Smooth muscle cell (in vitro differentiated cells): ENCODE measurements at regions not wholly inside any gene's neighbourhood (a gene's known extent, or its start where the extent isn't known, plus 50 kb on each side); places are given as distances from the start of the nearest gene placed in this dataset.
A peak's percentile ranks its signal among the peaks of the same experiment; 100 is the strongest.
"Not testable (repeated sequence)": the region's sequence is repeated elsewhere in the genome, so short reads cannot be mapped to it uniquely, and the experiment has no call there.

Experiments
- DNase-seq: peaks from one replicate; lab custom pipeline; 2025; ENCODE audit not compliant: unreplicated experiment; lab: John Stamatoyannopoulos, UW
- H2AFZ ChIP-seq: fragments of 200-600 bp; sonication (generic); 2 replicates; pipeline ENCODE4 v1.6.0; 2016; ENCODE audit warnings: antibody characterized with exemption, low read depth, mild to moderate bottlenecking
- H3F3A ChIP-seq: fragments of 200-600 bp; sonication (generic); 2 replicates; pipeline ENCODE4 v1.6.0; 2017; ENCODE audit warnings: antibody characterized with exemption, low read depth
- H3K27ac ChIP-seq: fragments of 200-600 bp; sonication (generic); 2 replicates; pipeline ENCODE4 v1.5.1; 2016; ENCODE audit warnings: low read depth, mild to moderate bottlenecking
- H3K27me3 ChIP-seq: fragments of 200-600 bp; sonication (generic); 2 replicates; pipeline ENCODE4 v1.6.1; 2016; ENCODE audit warnings: low read depth, mild to moderate bottlenecking
- H3K36me3 ChIP-seq: fragments of 200-600 bp; sonication (generic); 2 replicates; pipeline ENCODE4 v1.5.1; 2016; ENCODE audit warnings: low read depth
- H3K4me1 ChIP-seq: fragments of 200-600 bp; sonication (generic); 2 replicates; pipeline ENCODE4 v1.5.1; 2016; ENCODE audit warnings: low read depth
- H3K4me2 ChIP-seq: fragments of 200-600 bp; sonication (generic); 2 replicates; pipeline ENCODE4 v1.6.0; 2016; ENCODE audit warnings: mild to moderate bottlenecking
- H3K4me3 ChIP-seq: fragments of 200-600 bp; sonication (generic); 2 replicates; pipeline ENCODE4 v1.5.1; 2016; ENCODE audit warnings: mild to moderate bottlenecking
- H3K79me2 ChIP-seq: fragments of 200-600 bp; sonication (generic); 2 replicates; pipeline ENCODE4 v1.6.0; 2016; ENCODE audit warnings: low read depth, mild to moderate bottlenecking
- H3K9ac ChIP-seq: fragments of 200-600 bp; sonication (generic); 2 replicates; pipeline ENCODE4 v1.6.0; 2016; ENCODE audit warnings: low read depth
- H3K9me3 ChIP-seq: fragments of 200-600 bp; sonication (generic); replicated peaks from 2 replicates; pipeline ENCODE4 v1.5.1; 2016; ENCODE audit warnings: low read depth
- H4K20me1 ChIP-seq: fragments of 200-600 bp; sonication (generic); 2 replicates; pipeline ENCODE4 v1.6.0; 2016; ENCODE audit warnings: low read depth
- WGBS: methylation state at CpG from one replicate; pipeline ENCODE4 v1.1.7; 2016; ENCODE audit warnings: low lambda C conversion rate; 5-methylcytosine and 5-hydroxymethylcytosine counted together
- TF ChIP-seq, protein P1 (sequence below): fragments of 200-600 bp; sonication (generic); IDR thresholded peaks from 2 replicates; pipeline ENCODE4 v1.5.1; 2017; ENCODE audit warnings: borderline replicate concordance, mild to moderate bottlenecking, antibody characterized with exemption; ENCODE audit not compliant: insufficient read depth, poor library complexity, severe bottlenecking

DNA sequence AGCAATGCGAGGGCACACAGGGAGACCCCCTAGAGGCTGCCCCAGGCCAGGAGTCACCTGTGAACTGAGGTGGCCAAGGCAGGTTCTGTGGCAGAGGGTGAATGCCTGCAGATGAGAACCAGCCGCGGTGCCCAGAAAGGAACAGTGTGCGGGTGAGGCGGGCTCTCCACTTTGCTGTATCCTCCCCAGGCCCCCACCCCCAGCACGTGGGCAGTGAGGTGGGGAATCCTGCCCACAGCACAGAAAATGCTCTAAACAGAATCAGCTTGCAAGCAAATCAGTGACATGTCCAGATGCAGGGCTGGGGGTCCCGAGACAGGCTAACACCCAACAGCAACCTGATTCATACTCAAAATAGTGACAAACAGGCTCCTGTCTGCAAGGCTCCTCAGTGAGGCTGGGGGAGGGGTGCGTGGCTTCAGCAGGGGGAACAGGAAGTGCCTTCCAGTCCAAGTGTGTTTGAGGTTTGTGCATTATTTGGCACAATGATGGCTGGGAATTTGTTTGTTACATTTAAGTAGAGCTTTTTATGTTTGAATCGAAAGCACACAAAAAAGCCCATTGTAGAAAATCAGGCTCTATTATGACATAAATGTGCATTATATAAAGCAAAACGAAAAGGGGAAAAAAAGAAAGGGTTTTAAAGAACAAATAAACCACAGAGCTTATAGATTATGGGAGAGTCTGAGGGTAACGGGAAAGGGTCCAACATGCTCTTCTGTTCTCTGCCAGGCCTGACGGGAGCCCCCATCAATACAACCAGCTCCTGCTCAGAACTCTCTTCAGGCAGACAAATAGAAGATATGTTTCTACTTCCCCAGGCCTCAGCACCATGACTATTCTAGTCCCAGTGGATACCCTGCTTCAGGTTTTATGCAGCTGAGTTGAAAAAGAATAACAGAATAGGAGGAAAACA is 201.3 kb downstream of the HSD17B3 start:
- 79% methylated on average over 12 of the region's 12 CpGs for WGBS
- Histone ChIP-seq H3K9ac (no peak overlapping the region), H2AFZ (peak overlapping the region; percentile 10), H3K27me3 (no peaks in the 10 kb centered on the region), H3K27ac (no peak overlapping the region), H3K9me3 (peaks cover 4% of the 10 kb centered on the region), H3K4me1 (no peaks in the 10 kb centered on the region), H3K79me2 (no peaks in the 10 kb centered on the region), H3K4me3 (no peak overlapping the region), H3F3A (no peaks in the 10 kb centered on the region), H3K4me2 (no peak overlapping the region), H3K36me3 (peaks cover 4% of the 10 kb centered on the region), H4K20me1 (no peaks in the 10 kb centered on the region)
- DNase-seq = no peak
- TF ChIP-seq, protein P1, sequence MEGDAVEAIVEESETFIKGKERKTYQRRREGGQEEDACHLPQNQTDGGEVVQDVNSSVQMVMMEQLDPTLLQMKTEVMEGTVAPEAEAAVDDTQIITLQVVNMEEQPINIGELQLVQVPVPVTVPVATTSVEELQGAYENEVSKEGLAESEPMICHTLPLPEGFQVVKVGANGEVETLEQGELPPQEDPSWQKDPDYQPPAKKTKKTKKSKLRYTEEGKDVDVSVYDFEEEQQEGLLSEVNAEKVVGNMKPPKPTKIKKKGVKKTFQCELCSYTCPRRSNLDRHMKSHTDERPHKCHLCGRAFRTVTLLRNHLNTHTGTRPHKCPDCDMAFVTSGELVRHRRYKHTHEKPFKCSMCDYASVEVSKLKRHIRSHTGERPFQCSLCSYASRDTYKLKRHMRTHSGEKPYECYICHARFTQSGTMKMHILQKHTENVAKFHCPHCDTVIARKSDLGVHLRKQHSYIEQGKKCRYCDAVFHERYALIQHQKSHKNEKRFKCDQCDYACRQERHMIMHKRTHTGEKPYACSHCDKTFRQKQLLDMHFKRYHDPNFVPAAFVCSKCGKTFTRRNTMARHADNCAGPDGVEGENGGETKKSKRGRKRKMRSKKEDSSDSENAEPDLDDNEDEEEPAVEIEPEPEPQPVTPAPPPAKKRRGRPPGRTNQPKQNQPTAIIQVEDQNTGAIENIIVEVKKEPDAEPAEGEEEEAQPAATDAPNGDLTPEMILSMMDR = no peak

DNA sequence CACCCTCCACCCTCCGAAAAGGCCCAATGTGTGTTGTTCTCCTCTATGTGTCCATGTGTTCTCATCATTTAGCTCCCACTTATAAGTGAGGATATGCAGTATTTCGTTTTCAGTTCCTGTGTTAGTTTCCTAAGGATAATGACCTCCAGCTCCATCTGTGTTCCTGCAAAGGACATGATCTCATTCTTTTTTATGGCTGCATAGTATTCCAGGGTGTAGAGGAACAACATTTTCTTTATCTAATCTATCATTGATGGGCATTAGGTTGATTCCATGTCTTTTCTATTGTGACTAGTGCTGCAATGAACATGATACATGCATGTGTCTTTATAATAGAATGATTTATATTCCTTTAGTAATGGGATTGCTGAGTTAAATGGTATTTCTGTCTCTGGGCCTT is 211.3 kb downstream of the HSD17B3 start:
- H3K4me2 ChIP-seq, H3K4me3 ChIP-seq, H2AFZ ChIP-seq, H3K27ac ChIP-seq, DNase-seq, H3K79me2 ChIP-seq, H4K20me1 ChIP-seq, H3K9ac ChIP-seq, H3K9me3 ChIP-seq, H3K4me1 ChIP-seq, H3K36me3 ChIP-seq, H3F3A ChIP-seq: not testable (repeated sequence)
- H3K27me3 ChIP-seq = peaks cover 19% of the 10 kb centered on the region
- 82% methylated on average over 2 of the region's 2 CpGs for WGBS

DNA sequence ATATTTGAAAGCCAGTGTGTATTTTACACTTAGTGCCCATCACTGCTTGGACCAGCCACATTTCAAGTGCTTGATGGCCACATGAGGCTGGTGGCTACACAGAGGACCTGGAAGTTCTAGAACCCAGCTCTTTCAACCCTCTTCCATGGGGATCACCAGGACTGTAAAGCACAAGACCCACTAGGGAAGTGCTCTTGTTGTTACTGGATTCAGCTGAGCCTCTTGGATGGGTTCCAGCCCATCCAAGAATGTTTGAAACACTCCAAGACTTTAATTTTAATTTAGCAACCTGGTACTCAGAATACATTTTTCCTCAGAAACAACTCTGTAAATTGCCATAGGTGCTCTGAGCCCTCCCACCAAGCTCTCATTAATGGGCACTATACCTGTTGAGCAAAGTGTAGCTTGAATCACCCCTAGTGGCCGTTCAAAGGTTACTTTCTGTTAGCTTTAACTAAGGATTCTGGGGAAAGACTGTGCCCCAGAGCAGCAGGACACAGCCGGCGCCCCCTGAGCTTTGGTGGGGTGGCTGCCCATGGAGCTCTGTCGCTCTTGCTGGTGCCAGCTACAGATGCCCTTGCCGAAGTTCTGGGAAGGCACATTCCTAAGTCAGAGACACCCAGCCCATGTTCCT is 212.4 kb downstream of the HSD17B3 start:
- Histone ChIP-seq H3K27ac (no peak overlapping the region), H4K20me1 (no peaks in the 10 kb centered on the region), H3K4me3 (no peak overlapping the region), H3K9me3 (no peaks in the 10 kb centered on the region), H2AFZ (no peak overlapping the region), H3K9ac (no peak overlapping the region), H3K79me2 (no peaks in the 10 kb centered on the region), H3K27me3 (peaks cover 19% of the 10 kb centered on the region), H3F3A (no peaks in the 10 kb centered on the region), H3K36me3 (no peaks in the 10 kb centered on the region), H3K4me1 (no peaks in the 10 kb centered on the region), H3K4me2 (no peak overlapping the region)
- DNase-seq = no peak
- TF ChIP-seq, protein P1 = no peak
- 94% methylated on average over 5 of the region's 5 CpGs for WGBS

DNA sequence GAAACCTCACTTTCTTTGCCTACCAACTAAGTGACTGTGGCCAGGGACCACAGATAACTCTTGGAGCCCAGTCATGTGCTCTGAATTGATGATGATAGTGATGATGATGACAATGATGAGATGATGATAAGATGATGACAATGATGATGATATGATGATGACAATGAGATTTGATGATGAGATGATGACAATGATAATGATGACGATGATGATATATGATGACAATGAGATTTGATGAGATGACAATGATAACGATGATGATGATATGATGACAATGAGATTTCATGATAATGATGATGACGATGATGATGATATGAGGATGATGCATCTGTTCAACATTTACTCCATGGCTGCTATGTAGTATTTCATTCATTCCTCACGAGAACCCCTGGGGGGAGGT is 213.0 kb downstream of the ERCC6L2 start:
- Histone ChIP-seq H3K9me3 (no peaks in the 10 kb centered on the region), H2AFZ (no peak overlapping the region), H3K79me2 (no peaks in the 10 kb centered on the region), H3K27ac (no peak overlapping the region), H3K27me3 (peaks cover 19% of the 10 kb centered on the region), H3K4me2 (no peak overlapping the region), H3K4me1 (no peaks in the 10 kb centered on the region), H3K9ac (no peak overlapping the region), H3K36me3 (no peaks in the 10 kb centered on the region), H4K20me1 (no peaks in the 10 kb centered on the region), H3F3A (peaks cover 8% of the 10 kb centered on the region), H3K4me3 (no peak overlapping the region)
- TF ChIP-seq, protein P1 = no peak
- 99% methylated on average over 4 of the region's 4 CpGs for WGBS
- no peak for DNase-seq
